HCT116 (cell line): ENCODE measurements at regions not wholly inside any gene's neighbourhood (a gene's known extent, or its start where the extent isn't known, plus 50 kb on each side); places are given as distances from the start of the nearest gene placed in this dataset.

Source experiments
- ATAC-seq: fragments of 200-7000 bp; cut with Tn5 transposase; 2 replicates; pipeline ENCODE4 v1.9.1; 2020; ENCODE audit warnings: mild to moderate bottlenecking, moderate library complexity
- BruUV-seq: library from RNA; stranded (reverse); fragments of 400-500 nt; replicated peaks from 2 replicates; lab custom pipeline; 2021; lab: Mats Ljungman, UMichigan
- CTCF ChIA-PET: fragments of 300-600 bp; sonication (Branson Sonifier 250); formaldehyde crosslinking; loops from one replicate; lab custom pipeline; 2021; ENCODE audit warnings: antibody characterized with exemption; lab: Charles Lee
- POLR2A ChIA-PET: fragments of 300-600, 350-600 bp; sonication (Branson Sonifier 250); formaldehyde crosslinking; loops from one replicate; lab custom pipeline; 2021; ENCODE audit warnings: antibody characterized with exemption; lab: Charles Lee
- RAD21 ChIA-PET, 2 experiments: fragments of 300-600 bp; sonication (Branson Sonifier 250); formaldehyde crosslinking; loops; one replicate each; lab custom pipeline; 2023; ENCODE audit warnings: low total read pairs in 2 of 2; ENCODE audit not compliant: uncharacterized antibody in 2 of 2, unreplicated experiment in 2 of 2, low non-redundant PET in 1 of 2; lab: Charles Lee
- DNase-seq: peaks from one replicate; pipeline ENCODE4 v3.0.0-alpha.2; 2010; ENCODE audit warnings: low read depth, low spot score
- H2AFZ ChIP-seq: fragments of 200-600 bp; shearing (Covaris generic), sonication (generic); 2 replicates; pipeline ENCODE4 v1.6.1; 2017; ENCODE audit warnings: low read depth, mixed run types, mixed read lengths, antibody characterized with exemption, low read length; ENCODE audit not compliant: poor library complexity, severe bottlenecking
- H3K27ac ChIP-seq: 2 replicates; pipeline ENCODE4 v1.5.1; 2012; ENCODE audit warnings: low read depth, low read length
- H3K27me3 ChIP-seq: fragments of 200-600 bp; sonication (generic); 2 replicates; pipeline ENCODE4 v1.6.1; 2016; ENCODE audit warnings: mixed run types, low read length, mixed read lengths; ENCODE audit not compliant: insufficient read depth
- H3K36me3 ChIP-seq, 2 experiments: fragments of 200-500 bp in 1 of 2; fragments of 200-600 bp in 1 of 2; sonication (Bioruptor generic) in 1 of 2; sonication (generic) in 1 of 2; 2 replicates each; pipeline versions ENCODE4 v1.5.1 to v1.6.1; 2014 to 2016; ENCODE audit warnings: low read length in 2 of 2, inconsistent platforms in 1 of 2, mixed read lengths in 1 of 2, mixed run types in 1 of 2; ENCODE audit not compliant: insufficient read depth in 2 of 2, control insufficient read depth in 1 of 2
- H3K4me1 ChIP-seq, 2 experiments: fragments of 200-600 bp in 1 of 2; sonication (generic) in 1 of 2; 2 replicates each; pipeline versions ENCODE4 v1.5.1 to v1.6.1; 2012 to 2017; ENCODE audit warnings: low read length in 2 of 2, inconsistent platforms in 1 of 2, mild to moderate bottlenecking in 1 of 2, mixed read lengths in 1 of 2, mixed run types in 1 of 2, moderate library complexity in 1 of 2; ENCODE audit not compliant: insufficient read depth in 2 of 2, control insufficient read depth in 1 of 2
- H3K4me2 ChIP-seq: fragments of 200-600 bp; sonication (generic); 2 replicates; pipeline ENCODE4 v1.6.1; 2017; ENCODE audit warnings: mixed run types, low read length, mixed read lengths
- H3K4me3 ChIP-seq, 2 experiments: fragments of 200-600 bp in 1 of 2; sonication (generic) in 1 of 2; replicated peaks in 1 of 2; 2 replicates each; pipeline ENCODE4 v1.5.1; 2011 to 2016; ENCODE audit warnings: low read length in 2 of 2, control low read depth in 1 of 2, low read depth in 1 of 2, mild to moderate bottlenecking in 1 of 2, mixed read lengths in 1 of 2, mixed run types in 1 of 2
- H3K79me2 ChIP-seq: fragments of 200-600 bp; sonication (generic); 2 replicates; pipeline ENCODE4 v1.6.1; 2017; ENCODE audit warnings: mild to moderate bottlenecking, mixed run types, low read length, moderate library complexity, mixed read lengths; ENCODE audit not compliant: insufficient read depth
- H3K9ac ChIP-seq: fragments of 200-600 bp; sonication (generic); 2 replicates; pipeline ENCODE4 v1.6.1; 2016; ENCODE audit warnings: low read length, mixed read lengths
- H3K9me2 ChIP-seq: fragments of 200-600 bp; sonication (generic), shearing (Covaris generic); 2 replicates; pipeline ENCODE4 v1.6.1; 2017; ENCODE audit warnings: mixed run types, mild to moderate bottlenecking, moderate library complexity; ENCODE audit not compliant: insufficient read depth
- H3K9me3 ChIP-seq, 2 experiments: fragments of 200-500 bp in 1 of 2; fragments of 200-600 bp in 1 of 2; sonication (Bioruptor generic) in 1 of 2; sonication (generic) in 1 of 2; 2 replicates each; pipeline ENCODE4 v1.6.1; 2014 to 2017; ENCODE audit warnings: low read length in 2 of 2, mixed read lengths in 2 of 2, inconsistent platforms in 1 of 2, low read depth in 1 of 2, mild to moderate bottlenecking in 1 of 2, mixed run types in 1 of 2, moderate library complexity in 1 of 2; ENCODE audit not compliant: control insufficient read depth in 1 of 2, insufficient read depth in 1 of 2
- H4K20me1 ChIP-seq: fragments of 200-600 bp; sonication (generic), shearing (Covaris generic); 2 replicates; pipeline ENCODE4 v1.6.1; 2017; ENCODE audit warnings: mixed run types, mild to moderate bottlenecking, moderate library complexity; ENCODE audit not compliant: insufficient read depth
- ATF3 ChIP-seq: IDR thresholded peaks from 2 replicates; pipeline ENCODE4 v1.6.1; 2012
- CTCF ChIP-seq, 3 experiments: fragments of 200-600 bp in 1 of 3; sonication (generic) in 1 of 3; IDR thresholded peaks in 2 of 3; conservative IDR thresholded peaks in 1 of 3; 2 replicates each; pipeline ENCODE4 v1.5.1; 2012 to 2017; ENCODE audit warnings: low read depth in 2 of 3, low read length in 2 of 3, antibody characterized with exemption in 1 of 3, borderline replicate concordance in 1 of 3, control low read depth in 1 of 3, mild to moderate bottlenecking in 1 of 3, mixed read lengths in 1 of 3, mixed run types in 1 of 3, moderate library complexity in 1 of 3; ENCODE audit not compliant: insufficient read depth in 1 of 3
- EGR1 ChIP-seq: IDR thresholded peaks from 2 replicates; pipeline ENCODE4 v1.6.1; 2012; ENCODE audit warnings: low read depth
- EZH2phosphoT487 ChIP-seq: fragments of 200-600 bp; IDR thresholded peaks from 2 replicates; pipeline ENCODE4 v1.6.1; 2018; ENCODE audit warnings: antibody characterized with exemption, borderline replicate concordance
- FOSL1 ChIP-seq: IDR thresholded peaks from 2 replicates; pipeline ENCODE4 v1.6.1; 2012; ENCODE audit warnings: low read depth
- POLR2A ChIP-seq: IDR thresholded peaks from 2 replicates; pipeline ENCODE4 v1.7.0; 2011; ENCODE audit warnings: borderline replicate concordance; ENCODE audit not compliant: insufficient read depth, insufficient read length; ENCODE audit errors: extremely low read depth
- RAD21 ChIP-seq: IDR thresholded peaks from 2 replicates; pipeline ENCODE4 v1.6.1; 2012; ENCODE audit warnings: low read depth, mild to moderate bottlenecking
- SIN3A ChIP-seq: IDR thresholded peaks from 2 replicates; pipeline ENCODE4 v1.6.1; 2012; ENCODE audit warnings: low read depth
- SP1 ChIP-seq: IDR thresholded peaks from 2 replicates; pipeline ENCODE4 v1.6.1; 2012; ENCODE audit warnings: low read depth
- TCF7L2 ChIP-seq: IDR thresholded peaks from 2 replicates; pipeline ENCODE4 v1.7.0; 2011; ENCODE audit warnings: borderline replicate concordance, inconsistent platforms; ENCODE audit not compliant: insufficient read depth, insufficient read length; ENCODE audit errors: extremely low read depth
- YY1 ChIP-seq: IDR thresholded peaks from 2 replicates; pipeline ENCODE4 v1.6.1; 2011; ENCODE audit warnings: low read length, low read depth, moderate library complexity, mild to moderate bottlenecking; ENCODE audit not compliant: insufficient replicate concordance; ENCODE audit errors: extremely low read depth
- ZFX ChIP-seq: fragments of 450-650 bp; IDR thresholded peaks from 2 replicates; pipeline ENCODE4 v1.6.1; 2017
- ZNF274 ChIP-seq: fragments of 200-500 bp; sonication (Bioruptor generic); IDR thresholded peaks from 2 replicates; pipeline ENCODE4 v1.6.1; 2014; ENCODE audit warnings: mild to moderate bottlenecking, low read depth, low read length, inconsistent platforms
- intact Hi-C: fragments of 100-400 bp; cut with micrococcal nuclease; formaldehyde crosslinking; loops from 2 replicates; pipeline ENCODE4 v1.10.0; 2022
- TF ChIP-seq, protein P1 (sequence below): IDR thresholded peaks from 2 replicates; pipeline ENCODE4 v1.6.1; 2012; ENCODE audit warnings: low read depth

DNA sequence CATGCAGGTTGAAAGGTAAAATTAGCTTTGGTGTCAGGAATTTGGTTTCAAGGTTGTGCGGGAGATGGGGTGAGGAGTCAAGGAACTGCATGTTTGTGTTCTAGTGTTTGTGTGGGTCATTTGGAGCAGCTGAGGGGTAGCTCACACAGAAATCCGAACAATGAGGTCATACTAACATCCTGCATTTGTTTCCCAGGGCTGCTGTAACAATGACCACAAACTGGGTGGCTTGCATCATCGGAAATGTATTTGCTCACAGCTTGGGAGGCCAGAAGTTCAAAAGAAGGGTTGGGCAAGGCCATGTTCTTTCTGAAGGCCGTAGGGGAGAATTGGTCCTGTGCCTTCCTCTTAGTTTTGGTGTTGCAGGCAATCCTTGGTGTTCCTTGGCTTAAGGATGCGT lies 287.4 kb downstream of the HAPSTR1 start:
- CTCF ChIA-PET, result no interaction called here
- H3K79me2 ChIP-seq, result no peaks in the 10 kb centered on the region
- H2AFZ ChIP-seq, result no peak overlapping the region
- no peaks in the 10 kb centered on the region for H3K9me3 ChIP-seq
- H3K36me3 ChIP-seq, result no peaks in the 10 kb centered on the region
- H3K27ac ChIP-seq, result no peak overlapping the region
- no peaks in the 10 kb centered on the region for H3K4me1 ChIP-seq
- peaks cover 9% of the 10 kb centered on the region; the same call in 1 of the 2 replicates for H3K27me3 ChIP-seq
- no TSS peak for BruUV-seq
- RAD21 ChIA-PET, result no interaction called here
- H3K4me3 ChIP-seq, result no peak overlapping the region
- no peak for ATAC-seq
- H3K4me2 ChIP-seq, result no peak overlapping the region
- POLR2A ChIA-PET, result no interaction called here
- H3K9me2 ChIP-seq, result no peaks in the 10 kb centered on the region
- no peak for DNase-seq
- H3K9ac ChIP-seq, result no peak overlapping the region
- TF ChIP-seq FOSL1, result no peak
- intact Hi-C loops, result no loop called here
- H4K20me1 ChIP-seq, result no peaks in the 10 kb centered on the region

DNA sequence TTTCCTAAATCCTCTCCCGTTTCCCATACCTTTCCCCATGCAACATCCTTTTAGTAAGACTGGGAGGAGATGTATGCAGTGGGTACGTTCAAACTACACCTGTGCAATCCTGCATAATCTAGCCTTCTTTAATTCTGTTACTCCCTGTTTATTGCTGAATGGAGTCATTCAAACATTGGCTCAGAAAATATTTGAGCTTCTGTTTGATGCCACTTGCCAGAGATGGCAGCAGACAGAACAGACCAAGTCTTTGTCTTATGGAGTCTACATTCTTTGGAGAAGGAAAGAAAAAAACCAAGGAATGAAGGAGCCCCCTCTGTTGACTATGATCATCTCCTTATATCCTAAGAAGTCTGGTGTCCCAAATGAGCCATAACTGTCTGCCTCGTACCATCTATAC lies 288.8 kb downstream of the HAPSTR1 start:
- Histone ChIP-seq H3K4me3 (no peak overlapping the region), H3K79me2 (no peaks in the 10 kb centered on the region), H3K4me2 (no peak overlapping the region), H3K4me1 (no peaks in the 10 kb centered on the region), H3K27me3 (peaks cover 12% of the 10 kb centered on the region; the same call in 1 of the 2 replicates), H4K20me1 (no peaks in the 10 kb centered on the region), H3K9ac (no peak overlapping the region), H3K27ac (no peak overlapping the region), H3K9me2 (no peaks in the 10 kb centered on the region), H2AFZ (no peak overlapping the region), H3K36me3 (no peaks in the 10 kb centered on the region), H3K9me3 (no peaks in the 10 kb centered on the region)
- ATAC-seq (no peak), DNase-seq (no peak)
- intact Hi-C loops, result no loop called here
- BruUV-seq, result no TSS peak
- ChIA-PET POLR2A (no interaction called here), RAD21 (no interaction called here), CTCF (no interaction called here)
- no peak for TF ChIP-seq TCF7L2
- TF ChIP-seq, protein P1, sequence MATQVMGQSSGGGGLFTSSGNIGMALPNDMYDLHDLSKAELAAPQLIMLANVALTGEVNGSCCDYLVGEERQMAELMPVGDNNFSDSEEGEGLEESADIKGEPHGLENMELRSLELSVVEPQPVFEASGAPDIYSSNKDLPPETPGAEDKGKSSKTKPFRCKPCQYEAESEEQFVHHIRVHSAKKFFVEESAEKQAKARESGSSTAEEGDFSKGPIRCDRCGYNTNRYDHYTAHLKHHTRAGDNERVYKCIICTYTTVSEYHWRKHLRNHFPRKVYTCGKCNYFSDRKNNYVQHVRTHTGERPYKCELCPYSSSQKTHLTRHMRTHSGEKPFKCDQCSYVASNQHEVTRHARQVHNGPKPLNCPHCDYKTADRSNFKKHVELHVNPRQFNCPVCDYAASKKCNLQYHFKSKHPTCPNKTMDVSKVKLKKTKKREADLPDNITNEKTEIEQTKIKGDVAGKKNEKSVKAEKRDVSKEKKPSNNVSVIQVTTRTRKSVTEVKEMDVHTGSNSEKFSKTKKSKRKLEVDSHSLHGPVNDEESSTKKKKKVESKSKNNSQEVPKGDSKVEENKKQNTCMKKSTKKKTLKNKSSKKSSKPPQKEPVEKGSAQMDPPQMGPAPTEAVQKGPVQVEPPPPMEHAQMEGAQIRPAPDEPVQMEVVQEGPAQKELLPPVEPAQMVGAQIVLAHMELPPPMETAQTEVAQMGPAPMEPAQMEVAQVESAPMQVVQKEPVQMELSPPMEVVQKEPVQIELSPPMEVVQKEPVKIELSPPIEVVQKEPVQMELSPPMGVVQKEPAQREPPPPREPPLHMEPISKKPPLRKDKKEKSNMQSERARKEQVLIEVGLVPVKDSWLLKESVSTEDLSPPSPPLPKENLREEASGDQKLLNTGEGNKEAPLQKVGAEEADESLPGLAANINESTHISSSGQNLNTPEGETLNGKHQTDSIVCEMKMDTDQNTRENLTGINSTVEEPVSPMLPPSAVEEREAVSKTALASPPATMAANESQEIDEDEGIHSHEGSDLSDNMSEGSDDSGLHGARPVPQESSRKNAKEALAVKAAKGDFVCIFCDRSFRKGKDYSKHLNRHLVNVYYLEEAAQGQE, result no peak
- no peak for TF ChIP-seq YY1
- no peak for TF ChIP-seq EGR1
- no peak for TF ChIP-seq POLR2A
- TF ChIP-seq RAD21, result no peak
- no peak for TF ChIP-seq ZFX
- no peak for TF ChIP-seq ZNF274
- TF ChIP-seq CTCF (IDR thresholded peaks at IDR 0.05 in 2 of 3, conservative IDR thresholded peaks at IDR 0.05 in 1 of 3; ENCODE audit: borderline replicate concordance in 1 of 3, insufficient read depth in 1 of 3, low read depth in 2 of 3, low read length in 2 of 3), result no peak
- no peak for TF ChIP-seq ATF3
- TF ChIP-seq SP1, result no peak
- no peak for TF ChIP-seq EZH2phosphoT487
- no peak for TF ChIP-seq SIN3A
